SH-SY5Y (cell line): ENCODE measurements at regions not wholly inside any gene's neighbourhood (a gene's known extent, or its start where the extent isn't known, plus 50 kb on each side); places are given as distances from the start of the nearest gene placed in this dataset.

Experiments used
- GATA2 ChIP-seq: IDR thresholded peaks from 2 replicates; pipeline ENCODE4 v1.6.1; 2011; ENCODE audit warnings: mild to moderate bottlenecking, low read depth, low read length
- GATA3 ChIP-seq: IDR thresholded peaks from 2 replicates; pipeline ENCODE4 v1.6.1; 2011; ENCODE audit warnings: low read depth, mild to moderate bottlenecking, low read length, moderate library complexity

DNA sequence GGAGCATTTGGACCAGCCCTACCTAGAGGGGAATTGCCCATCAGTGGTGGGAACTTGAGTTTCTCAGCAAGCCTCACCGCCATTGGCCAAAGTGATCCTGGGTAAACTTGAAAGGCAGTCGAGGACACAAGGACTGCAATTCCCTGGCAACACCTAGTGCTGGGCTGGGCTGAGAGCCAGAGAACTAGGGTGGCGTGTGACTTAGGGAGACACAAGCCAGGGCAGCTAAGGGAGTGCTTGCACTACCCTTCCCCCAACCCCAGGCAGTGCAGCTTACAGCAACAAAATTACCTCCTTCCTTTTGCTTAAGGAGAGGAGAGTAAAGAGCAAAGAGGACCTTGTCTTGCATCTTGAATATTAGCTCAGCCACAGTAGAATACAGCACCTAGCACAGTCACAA lies 176.9 kb upstream of the PRMT6 start:
- TF ChIP-seq GATA2, result no peak
- no peak for TF ChIP-seq GATA3
